ENCODE measurements at regions not wholly inside any gene's neighbourhood (a gene's known extent, or its start where the extent isn't known, plus 50 kb on each side); places are given as distances from the start of the nearest gene placed in this dataset.

DNA sequence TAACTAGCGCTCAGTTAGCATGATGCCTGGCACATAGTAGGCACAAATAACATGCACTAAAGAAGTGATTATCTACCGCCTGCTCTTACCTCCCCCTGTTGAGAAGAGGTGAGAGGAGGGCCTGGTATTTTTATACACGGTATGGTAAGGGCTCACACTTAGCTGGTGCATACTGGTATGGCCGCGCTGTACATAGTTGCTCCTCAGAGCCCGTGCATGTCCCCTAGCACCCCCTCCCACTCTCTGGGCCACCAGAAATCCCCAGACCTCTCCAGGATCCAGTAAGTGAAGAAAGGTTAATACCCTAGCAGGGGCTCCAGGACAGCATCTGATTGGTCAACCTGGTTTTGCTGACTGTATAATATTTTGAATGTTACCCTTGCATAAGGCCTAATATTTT is 121.4 kb downstream of the RAB11FIP2 start (continued):
- TF ChIP-seq, protein P1, sequence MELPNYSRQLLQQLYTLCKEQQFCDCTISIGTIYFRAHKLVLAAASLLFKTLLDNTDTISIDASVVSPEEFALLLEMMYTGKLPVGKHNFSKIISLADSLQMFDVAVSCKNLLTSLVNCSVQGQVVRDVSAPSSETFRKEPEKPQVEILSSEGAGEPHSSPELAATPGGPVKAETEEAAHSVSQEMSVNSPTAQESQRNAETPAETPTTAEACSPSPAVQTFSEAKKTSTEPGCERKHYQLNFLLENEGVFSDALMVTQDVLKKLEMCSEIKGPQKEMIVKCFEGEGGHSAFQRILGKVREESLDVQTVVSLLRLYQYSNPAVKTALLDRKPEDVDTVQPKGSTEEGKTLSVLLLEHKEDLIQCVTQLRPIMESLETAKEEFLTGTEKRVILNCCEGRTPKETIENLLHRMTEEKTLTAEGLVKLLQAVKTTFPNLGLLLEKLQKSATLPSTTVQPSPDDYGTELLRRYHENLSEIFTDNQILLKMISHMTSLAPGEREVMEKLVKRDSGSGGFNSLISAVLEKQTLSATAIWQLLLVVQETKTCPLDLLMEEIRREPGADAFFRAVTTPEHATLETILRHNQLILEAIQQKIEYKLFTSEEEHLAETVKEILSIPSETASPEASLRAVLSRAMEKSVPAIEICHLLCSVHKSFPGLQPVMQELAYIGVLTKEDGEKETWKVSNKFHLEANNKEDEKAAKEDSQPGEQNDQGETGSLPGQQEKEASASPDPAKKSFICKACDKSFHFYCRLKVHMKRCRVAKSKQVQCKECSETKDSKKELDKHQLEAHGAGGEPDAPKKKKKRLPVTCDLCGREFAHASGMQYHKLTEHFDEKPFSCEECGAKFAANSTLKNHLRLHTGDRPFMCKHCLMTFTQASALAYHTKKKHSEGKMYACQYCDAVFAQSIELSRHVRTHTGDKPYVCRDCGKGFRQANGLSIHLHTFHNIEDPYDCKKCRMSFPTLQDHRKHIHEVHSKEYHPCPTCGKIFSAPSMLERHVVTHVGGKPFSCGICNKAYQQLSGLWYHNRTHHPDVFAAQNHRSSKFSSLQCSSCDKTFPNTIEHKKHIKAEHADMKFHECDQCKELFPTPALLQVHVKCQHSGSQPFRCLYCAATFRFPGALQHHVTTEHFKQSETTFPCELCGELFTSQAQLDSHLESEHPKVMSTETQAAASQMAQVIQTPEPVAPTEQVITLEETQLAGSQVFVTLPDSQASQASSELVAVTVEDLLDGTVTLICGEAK (IDR thresholded peaks at IDR 0.05; ENCODE audit: borderline replicate concordance) = no peak
- TF ChIP-seq WRNIP1 (IDR thresholded peaks at IDR 0.05; ENCODE audit: borderline replicate concordance, low read depth, low read length) (no peak), ZZZ3 (IDR thresholded peaks at IDR 0.05; ENCODE audit: control insufficient read depth, insufficient read length, low read depth) (no peak), EED (IDR thresholded peaks at IDR 0.05; ENCODE audit: low read depth) (no peak), ZNF24 (IDR thresholded peaks at IDR 0.05) (no peak), PAX8 (IDR thresholded peaks at IDR 0.05) (no peak), NBN (IDR thresholded peaks at IDR 0.05) (no peak), POLR2AphosphoS2 (IDR thresholded peaks at IDR 0.05; ENCODE audit: low read depth, low read length) (no peak)
- TF ChIP-seq, protein P2, sequence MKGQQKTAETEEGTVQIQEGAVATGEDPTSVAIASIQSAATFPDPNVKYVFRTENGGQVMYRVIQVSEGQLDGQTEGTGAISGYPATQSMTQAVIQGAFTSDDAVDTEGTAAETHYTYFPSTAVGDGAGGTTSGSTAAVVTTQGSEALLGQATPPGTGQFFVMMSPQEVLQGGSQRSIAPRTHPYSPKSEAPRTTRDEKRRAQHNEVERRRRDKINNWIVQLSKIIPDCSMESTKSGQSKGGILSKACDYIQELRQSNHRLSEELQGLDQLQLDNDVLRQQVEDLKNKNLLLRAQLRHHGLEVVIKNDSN (IDR thresholded peaks at IDR 0.05; ENCODE audit: borderline replicate concordance, extremely low read length, insufficient read depth, low read depth, low read length) = no peak
- TF ChIP-seq, protein P3, sequence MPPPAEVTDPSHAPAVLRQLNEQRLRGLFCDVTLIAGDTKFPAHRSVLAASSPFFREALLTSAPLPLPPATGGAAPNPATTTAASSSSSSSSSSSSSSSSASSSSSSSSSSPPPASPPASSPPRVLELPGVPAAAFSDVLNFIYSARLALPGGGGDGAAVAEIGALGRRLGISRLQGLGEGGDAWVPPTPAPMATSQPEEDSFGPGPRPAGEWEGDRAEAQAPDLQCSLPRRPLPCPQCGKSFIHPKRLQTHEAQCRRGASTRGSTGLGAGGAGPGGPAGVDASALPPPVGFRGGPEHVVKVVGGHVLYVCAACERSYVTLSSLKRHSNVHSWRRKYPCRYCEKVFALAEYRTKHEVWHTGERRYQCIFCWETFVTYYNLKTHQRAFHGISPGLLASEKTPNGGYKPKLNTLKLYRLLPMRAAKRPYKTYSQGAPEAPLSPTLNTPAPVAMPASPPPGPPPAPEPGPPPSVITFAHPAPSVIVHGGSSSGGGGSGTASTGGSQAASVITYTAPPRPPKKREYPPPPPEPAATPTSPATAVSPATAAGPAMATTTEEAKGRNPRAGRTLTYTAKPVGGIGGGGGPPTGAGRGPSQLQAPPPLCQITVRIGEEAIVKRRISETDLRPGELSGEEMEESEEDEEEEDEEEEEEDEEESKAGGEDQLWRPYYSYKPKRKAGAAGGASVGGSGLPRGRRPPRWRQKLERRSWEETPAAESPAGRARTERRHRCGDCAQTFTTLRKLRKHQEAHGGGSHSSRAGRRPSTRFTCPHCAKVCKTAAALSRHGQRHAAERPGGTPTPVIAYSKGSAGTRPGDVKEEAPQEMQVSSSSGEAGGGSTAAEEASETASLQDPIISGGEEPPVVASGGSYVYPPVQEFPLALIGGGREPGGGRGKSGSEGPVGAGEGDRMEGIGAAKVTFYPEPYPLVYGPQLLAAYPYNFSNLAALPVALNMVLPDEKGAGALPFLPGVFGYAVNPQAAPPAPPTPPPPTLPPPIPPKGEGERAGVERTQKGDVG (CRISPR knock-in tag; IDR thresholded peaks at IDR 0.05) = no peak
- TF ChIP-seq, protein P4, sequence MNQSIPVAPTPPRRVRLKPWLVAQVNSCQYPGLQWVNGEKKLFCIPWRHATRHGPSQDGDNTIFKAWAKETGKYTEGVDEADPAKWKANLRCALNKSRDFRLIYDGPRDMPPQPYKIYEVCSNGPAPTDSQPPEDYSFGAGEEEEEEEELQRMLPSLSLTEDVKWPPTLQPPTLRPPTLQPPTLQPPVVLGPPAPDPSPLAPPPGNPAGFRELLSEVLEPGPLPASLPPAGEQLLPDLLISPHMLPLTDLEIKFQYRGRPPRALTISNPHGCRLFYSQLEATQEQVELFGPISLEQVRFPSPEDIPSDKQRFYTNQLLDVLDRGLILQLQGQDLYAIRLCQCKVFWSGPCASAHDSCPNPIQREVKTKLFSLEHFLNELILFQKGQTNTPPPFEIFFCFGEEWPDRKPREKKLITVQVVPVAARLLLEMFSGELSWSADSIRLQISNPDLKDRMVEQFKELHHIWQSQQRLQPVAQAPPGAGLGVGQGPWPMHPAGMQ (IDR thresholded peaks at IDR 0.05; ENCODE audit: borderline replicate concordance) = no peak

Measured in GM12878 (cell line).